SJSA1 (cell line): ENCODE measurements at regions not wholly inside any gene's neighbourhood (a gene's known extent, or its start where the extent isn't known, plus 50 kb on each side); places are given as distances from the start of the nearest gene placed in this dataset.
"Not testable (repeated sequence)": the region's sequence is repeated elsewhere in the genome, so short reads cannot be mapped to it uniquely, and the experiment has no call there.

Experiments
- DNase-seq, 2 experiments: peaks; one replicate each; pipeline ENCODE4 v3.0.0-alpha.2; 2015 to 2020; ENCODE audit warnings: low spot score in 2 of 2, low read depth in 1 of 2
- H3K27ac ChIP-seq: fragments of 250-450 bp; sonication (Bioruptor Pico); 2 replicates; pipeline ENCODE4 v1.5.1; 2020; ENCODE audit warnings: mild to moderate bottlenecking, moderate library complexity
- H3K27me3 ChIP-seq: fragments of 250-450 bp; sonication (Bioruptor Pico); replicated peaks from 2 replicates; pipeline ENCODE4 v1.5.1; 2020; ENCODE audit warnings: mild to moderate bottlenecking, moderate library complexity
- H3K36me3 ChIP-seq: fragments of 250-450 bp; sonication (Bioruptor Pico); 2 replicates; pipeline ENCODE4 v1.5.1; 2020; ENCODE audit warnings: mild to moderate bottlenecking
- H3K4me1 ChIP-seq: fragments of 250-450 bp; sonication (Bioruptor Pico); replicated peaks from 2 replicates; pipeline ENCODE4 v1.6.1; 2021; ENCODE audit warnings: mild to moderate bottlenecking
- H3K4me3 ChIP-seq: fragments of 250-450 bp; sonication (Bioruptor Pico); 2 replicates; pipeline ENCODE4 v1.5.1; 2020; ENCODE audit warnings: mild to moderate bottlenecking
- H3K9me3 ChIP-seq: fragments of 250-450 bp; sonication (Bioruptor Pico); replicated peaks from 2 replicates; pipeline ENCODE4 v1.5.1; 2020; ENCODE audit warnings: mild to moderate bottlenecking

DNA sequence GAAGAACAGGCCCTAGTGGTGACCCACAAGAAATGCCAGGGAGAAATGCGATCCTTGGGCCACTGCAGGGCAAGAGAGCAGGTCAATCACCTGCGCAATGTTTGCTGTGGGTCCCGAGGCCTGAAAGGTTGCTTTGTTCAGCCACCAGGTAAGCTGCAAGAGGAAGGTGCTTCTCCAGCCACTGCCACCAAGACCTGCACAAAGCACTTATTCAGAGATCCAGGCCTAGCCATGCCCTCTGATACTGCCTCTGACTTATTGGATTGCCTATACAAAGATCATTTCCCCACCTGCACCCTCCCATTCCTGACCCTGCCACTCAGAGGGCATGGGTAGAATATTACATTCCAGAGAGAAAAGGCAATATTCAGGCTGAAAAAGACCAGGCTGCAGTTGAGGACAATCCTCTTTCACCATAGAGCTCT lies 349.4 kb upstream of the NFIA start:
- Histone ChIP-seq H3K9me3 (0 out of 2 replicates have a peak, but pooled peaks cover 3% of the 10 kb centered on the region), H3K4me1 (no peaks in the 10 kb centered on the region), H3K27me3 (no peaks in the 10 kb centered on the region), H3K4me3 (no peak overlapping the region), H3K27ac (no peak overlapping the region), H3K36me3 (no peaks in the 10 kb centered on the region)
- no peak for DNase-seq

DNA sequence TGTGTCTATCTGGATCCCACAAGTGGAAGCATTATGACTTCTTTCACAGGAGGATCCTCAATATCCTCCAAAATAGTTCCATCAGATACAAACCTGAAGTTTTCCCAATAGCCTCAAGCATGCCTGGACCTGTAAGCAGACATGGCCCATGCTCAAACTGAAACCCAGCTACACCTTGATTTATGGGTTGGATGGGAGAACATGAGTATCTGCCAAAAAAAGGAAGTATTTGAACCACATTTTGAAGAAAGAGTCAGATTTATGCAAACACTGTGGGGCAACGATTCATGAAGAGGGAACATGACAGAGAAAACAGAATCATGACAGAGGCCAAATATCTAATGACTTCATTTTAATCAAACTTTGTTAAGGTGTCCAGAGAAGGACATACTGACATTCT lies 351.0 kb upstream of the NFIA start:
- Histone ChIP-seq H3K27ac (no peak overlapping the region), H3K36me3 (no peaks in the 10 kb centered on the region), H3K4me1 (no peaks in the 10 kb centered on the region), H3K9me3 (0 out of 2 replicates have a peak, but pooled peaks cover 3% of the 10 kb centered on the region), H3K27me3 (no peaks in the 10 kb centered on the region), H3K4me3 (no peak overlapping the region)
- DNase-seq: no peak

DNA sequence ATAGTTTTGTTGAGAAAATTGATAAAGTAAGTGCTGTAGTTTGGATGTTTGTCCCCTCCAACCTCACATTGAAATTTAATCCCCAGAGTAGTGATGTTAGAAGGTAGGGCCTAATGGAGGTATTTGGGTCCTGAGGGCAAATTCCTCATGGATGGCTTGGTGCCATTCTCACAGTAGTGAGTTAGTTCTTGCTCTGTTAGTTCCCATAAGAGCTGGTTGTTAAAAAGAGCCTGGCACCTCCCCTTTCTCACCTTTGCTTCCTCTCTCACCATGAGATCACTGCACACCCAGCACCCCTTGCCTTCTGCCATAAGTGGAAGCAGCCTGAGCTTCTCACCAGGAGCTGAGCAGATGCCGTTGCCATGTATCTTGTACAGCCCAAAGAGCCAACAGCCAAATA lies 354.8 kb upstream of the NFIA start:
- H3K36me3 ChIP-seq: no peaks in the 10 kb centered on the region
- H3K27ac ChIP-seq: no peak overlapping the region
- no peak for DNase-seq
- H3K4me3 ChIP-seq: no peak overlapping the region
- peaks cover 5% of the 10 kb centered on the region; the same call in 1 of the 2 replicates for H3K9me3 ChIP-seq
- no peaks in the 10 kb centered on the region for H3K27me3 ChIP-seq
- no peaks in the 10 kb centered on the region for H3K4me1 ChIP-seq

DNA sequence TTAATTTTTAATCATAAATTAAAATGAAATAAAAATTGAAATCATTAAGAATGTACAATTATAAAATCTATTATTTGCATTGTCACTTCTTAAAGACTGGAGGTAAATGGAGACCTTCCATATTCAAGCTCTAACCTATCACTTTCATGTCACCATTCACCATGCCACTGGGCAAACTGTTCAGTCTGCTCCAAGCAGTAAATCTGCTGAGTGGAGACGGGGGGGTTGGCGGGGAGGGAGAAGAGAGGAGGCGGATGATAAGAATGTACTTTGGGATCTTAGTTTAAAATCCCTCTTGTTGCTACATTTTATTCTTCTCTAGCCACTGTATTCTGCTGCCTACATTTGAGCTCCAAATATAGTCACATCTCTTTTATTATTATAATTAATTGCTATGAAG lies 365.9 kb upstream of the NFIA start:
- H3K4me3 ChIP-seq: no peak overlapping the region
- DNase-seq: no peak
- no peak overlapping the region for H3K27ac ChIP-seq
- H3K9me3 ChIP-seq: no peaks in the 10 kb centered on the region; the same call in 1 of the 2 replicates
- no peaks in the 10 kb centered on the region for H3K27me3 ChIP-seq
- no peaks in the 10 kb centered on the region for H3K4me1 ChIP-seq
- H3K36me3 ChIP-seq: no peaks in the 10 kb centered on the region

DNA sequence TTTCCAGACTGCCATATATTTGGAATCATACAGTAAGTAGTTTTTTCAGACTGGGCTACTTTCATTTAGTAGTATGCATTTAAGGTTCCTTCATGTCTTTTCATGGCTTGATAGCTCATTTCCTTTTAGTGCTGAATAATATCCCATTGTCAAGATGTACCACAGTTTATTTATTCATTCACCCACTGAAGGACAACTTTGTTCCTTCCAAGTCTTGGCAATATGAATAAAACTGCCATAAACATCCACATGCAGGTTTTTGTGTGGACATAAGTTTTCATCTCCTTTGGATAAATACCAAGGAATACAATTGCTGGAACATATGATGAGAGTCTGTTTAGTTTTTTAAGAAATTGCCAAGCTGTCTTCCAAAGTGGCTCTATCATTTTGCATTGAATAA lies 366.4 kb upstream of the NFIA start:
- Histone ChIP-seq H3K9me3 (no peaks in the 10 kb centered on the region; the same call in 1 of the 2 replicates), H3K4me3 (no peak overlapping the region), H3K27ac (no peak overlapping the region), H3K4me1 (no peaks in the 10 kb centered on the region), H3K27me3 (no peaks in the 10 kb centered on the region), H3K36me3 (no peaks in the 10 kb centered on the region)
- DNase-seq: no peak

DNA sequence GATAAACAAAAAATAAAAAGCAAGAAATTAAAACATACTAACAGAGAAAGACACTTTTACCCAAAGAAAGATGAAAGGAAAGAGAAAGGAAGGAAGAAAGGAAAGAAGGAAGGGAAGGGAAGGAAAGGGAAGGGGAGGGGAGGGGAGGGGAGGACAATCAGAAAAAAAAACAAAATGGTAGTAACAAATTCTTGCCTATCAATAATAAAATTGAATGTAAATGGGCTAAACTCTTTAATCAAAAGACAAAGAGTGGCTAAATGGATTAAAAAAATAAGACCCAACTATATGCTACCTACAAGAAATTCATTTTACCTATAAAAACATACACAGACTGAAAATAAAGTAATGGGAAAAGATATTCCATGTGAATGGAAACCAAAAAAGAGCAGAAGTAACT lies 372.9 kb upstream of the NFIA start:
- Histone ChIP-seq H3K4me3 (no peak overlapping the region), H3K9me3 (peaks cover 3% of the 10 kb centered on the region), H3K4me1 (no peaks in the 10 kb centered on the region), H3K36me3 (no peaks in the 10 kb centered on the region), H3K27me3 (no peaks in the 10 kb centered on the region), H3K27ac (no peak overlapping the region)
- DNase-seq: no peak

DNA sequence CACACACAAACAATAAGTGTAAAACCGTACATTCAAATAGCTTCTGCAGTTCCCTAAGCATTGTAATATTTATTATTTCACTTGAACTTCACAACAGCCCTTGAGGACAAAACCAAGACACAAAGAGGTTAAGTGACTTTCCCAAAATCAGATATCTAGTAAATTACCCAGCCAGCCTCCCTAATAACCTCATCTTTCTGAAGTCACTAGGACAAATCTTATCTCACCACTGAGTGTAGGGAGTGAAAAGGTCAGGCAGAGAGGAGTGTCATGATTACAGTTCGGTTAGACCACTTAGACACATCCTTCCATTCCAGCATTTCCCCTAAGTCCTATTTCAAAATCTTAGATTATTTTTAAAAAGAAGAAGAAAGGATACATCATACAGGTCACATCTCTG lies 377.3 kb upstream of the NFIA start:
- Histone ChIP-seq H3K36me3 (no peaks in the 10 kb centered on the region), H3K4me3 (no peak overlapping the region), H3K27me3 (no peaks in the 10 kb centered on the region), H3K4me1 (no peaks in the 10 kb centered on the region), H3K9me3 (peaks cover 3% of the 10 kb centered on the region), H3K27ac (no peak overlapping the region)
- no peak for DNase-seq

DNA sequence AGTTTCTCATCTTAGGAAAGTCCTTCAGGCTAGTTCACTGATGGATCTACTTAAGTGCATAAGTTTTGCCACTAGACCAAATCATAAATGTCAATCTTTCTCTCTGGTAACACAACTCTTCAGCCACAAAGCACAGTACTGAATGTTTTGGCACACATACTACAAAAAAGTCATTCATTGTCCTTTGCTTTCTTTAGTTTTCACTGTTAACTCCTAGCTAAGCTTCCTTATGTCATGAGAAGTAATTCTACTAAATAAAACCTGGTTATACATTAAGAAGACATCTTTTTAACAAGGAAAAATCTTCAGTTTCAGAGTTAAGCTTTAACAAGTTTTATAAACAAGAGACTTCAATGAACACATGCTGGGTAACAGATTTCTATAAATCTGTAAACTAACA lies 379.2 kb upstream of the NFIA start:
- no peaks in the 10 kb centered on the region for H3K4me1 ChIP-seq
- H3K27me3 ChIP-seq: no peaks in the 10 kb centered on the region
- peaks cover 3% of the 10 kb centered on the region for H3K9me3 ChIP-seq
- no peaks in the 10 kb centered on the region for H3K36me3 ChIP-seq
- DNase-seq: no peak
- H3K4me3 ChIP-seq: no peak overlapping the region
- no peak overlapping the region for H3K27ac ChIP-seq

DNA sequence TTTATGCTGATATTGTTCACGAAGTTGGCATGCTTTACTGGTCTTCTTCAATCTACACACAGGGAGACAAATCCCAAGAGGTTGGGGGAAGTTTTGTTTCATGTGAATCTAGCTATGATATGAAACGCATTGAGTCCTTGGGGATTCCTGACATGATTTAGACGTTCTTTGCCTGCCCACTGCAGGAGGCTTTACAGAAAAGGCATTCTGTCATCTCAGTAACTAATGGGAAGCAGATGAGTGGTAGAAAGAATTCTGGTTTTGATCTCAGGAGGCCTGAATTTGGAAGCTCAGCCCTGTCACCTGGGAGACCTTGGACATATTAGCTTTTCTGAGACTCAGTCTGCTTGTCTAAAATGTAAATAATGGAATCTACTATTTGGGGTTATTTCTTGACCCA lies 383.0 kb upstream of the NFIA start:
- Histone ChIP-seq H3K4me3 (no peak overlapping the region), H3K36me3 (no peaks in the 10 kb centered on the region), H3K27me3 (no peaks in the 10 kb centered on the region), H3K4me1 (no peaks in the 10 kb centered on the region), H3K27ac (no peak overlapping the region), H3K9me3 (no peaks in the 10 kb centered on the region; the same call in 1 of the 2 replicates)
- DNase-seq: no peak

DNA sequence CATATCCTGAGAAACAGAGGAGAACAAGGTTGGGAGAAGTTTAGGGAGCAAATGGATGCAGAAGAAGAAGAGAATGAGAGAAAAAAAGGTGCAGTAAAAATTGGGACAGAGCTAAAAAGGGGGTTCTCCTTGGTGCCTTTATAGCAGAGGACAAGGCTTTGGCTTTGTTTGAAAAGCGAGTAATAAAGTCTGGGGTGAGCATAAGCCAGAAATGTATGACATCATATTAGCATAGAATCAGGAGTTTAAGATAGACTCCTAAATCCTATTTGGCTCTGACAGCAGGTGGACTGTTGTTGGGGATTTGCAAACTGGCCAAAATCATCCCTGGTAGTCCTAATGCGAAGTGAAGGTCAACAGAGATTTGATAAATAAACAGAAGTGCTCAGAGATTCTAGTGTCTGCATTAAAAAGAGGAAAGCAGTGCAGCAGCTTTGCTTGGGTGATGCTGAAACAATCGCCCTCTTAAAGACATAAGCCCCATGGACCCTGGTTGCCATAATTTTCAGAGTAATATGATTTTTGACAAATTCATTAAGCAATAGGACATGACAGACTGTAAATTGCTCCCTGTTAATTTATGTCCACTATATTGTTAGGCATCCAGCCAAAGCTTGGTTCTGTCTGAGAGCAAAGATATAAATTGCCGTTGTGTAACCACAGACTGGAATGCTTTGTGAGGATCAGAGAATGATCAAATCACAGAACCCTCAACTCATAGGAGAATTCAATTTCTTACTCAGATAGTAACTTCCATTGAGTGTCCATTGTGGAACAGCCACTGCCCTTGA lies 385.0 kb upstream of the NFIA start:
- no peak overlapping the region for H3K4me3 ChIP-seq
- H3K36me3 ChIP-seq: no peaks in the 10 kb centered on the region
- no peaks in the 10 kb centered on the region for H3K4me1 ChIP-seq
- no peak for DNase-seq
- no peaks in the 10 kb centered on the region for H3K27me3 ChIP-seq
- no peak overlapping the region for H3K27ac ChIP-seq
- peaks cover 3% of the 10 kb centered on the region for H3K9me3 ChIP-seq

DNA sequence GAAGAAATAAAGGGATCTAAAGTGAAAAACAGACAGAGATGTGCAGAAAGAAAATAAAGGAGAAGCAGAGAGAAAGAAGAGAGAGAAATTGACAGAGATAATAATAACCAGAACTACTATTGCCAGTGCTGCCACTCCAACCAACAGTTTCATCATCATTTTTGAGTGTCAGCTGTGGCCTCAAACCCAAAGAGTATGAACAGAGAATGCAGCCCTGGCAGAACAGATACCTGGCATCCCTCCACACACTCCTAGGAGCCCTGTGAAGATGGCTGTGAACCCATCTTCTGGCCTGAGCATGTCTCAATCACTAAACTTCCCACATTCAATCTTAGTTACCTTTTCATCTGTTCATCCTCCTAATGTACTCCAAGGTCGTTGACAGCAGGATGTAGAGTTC lies 385.8 kb upstream of the NFIA start:
- DNase-seq: no peak
- Histone ChIP-seq H3K4me1 (no peaks in the 10 kb centered on the region), H3K9me3 (peaks cover 3% of the 10 kb centered on the region), H3K36me3 (no peaks in the 10 kb centered on the region), H3K27me3 (no peaks in the 10 kb centered on the region), H3K4me3 (no peak overlapping the region), H3K27ac (no peak overlapping the region)

DNA sequence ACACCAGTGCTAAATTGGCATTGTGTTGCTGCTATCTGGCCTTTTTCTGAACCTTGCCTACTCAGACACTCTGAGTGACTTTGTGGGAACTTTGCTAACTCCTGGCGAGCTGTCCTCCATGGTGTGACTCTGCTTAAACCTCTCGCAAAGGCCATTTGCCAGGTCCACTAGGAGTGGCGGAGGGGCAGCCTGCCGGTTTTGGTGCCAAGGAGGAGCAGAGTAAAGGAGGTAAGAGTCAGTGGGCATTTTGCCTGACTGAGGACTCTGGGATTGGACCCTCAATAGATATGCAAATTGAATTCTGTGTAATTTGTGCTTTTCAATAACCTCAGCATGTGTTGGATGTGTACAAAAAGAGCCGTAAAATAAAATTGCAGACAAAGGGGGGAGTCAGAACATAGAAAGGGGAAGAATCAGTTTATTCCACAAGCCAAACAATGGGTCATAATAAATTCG lies 386.6 kb upstream of the NFIA start:
- no peak overlapping the region for H3K27ac ChIP-seq
- DNase-seq: no peak
- no peaks in the 10 kb centered on the region for H3K36me3 ChIP-seq

DNA sequence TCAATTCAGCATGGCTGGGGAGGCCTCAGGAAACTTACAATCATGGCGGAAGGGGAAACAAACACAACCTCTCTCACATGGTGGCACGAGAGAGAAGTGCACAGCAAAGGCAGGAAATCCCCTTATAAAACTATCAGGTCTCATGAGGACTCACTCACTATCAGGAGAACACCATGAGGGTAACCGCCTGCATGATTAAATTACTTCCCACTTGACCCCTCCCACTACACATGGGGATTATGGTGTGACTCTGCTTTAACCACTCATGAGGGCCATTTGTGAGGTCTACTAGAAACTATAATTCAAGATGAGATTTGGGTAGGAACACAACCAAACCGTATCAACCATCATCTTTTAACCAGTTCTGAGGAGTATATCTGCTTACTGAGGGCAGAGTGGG lies 387.4 kb upstream of the NFIA start:
- H3K36me3 ChIP-seq: no peaks in the 10 kb centered on the region
- H3K9me3 ChIP-seq: peaks cover 3% of the 10 kb centered on the region
- no peak overlapping the region for H3K27ac ChIP-seq
- no peaks in the 10 kb centered on the region for H3K4me1 ChIP-seq
- H3K4me3 ChIP-seq: no peak overlapping the region
- no peak for DNase-seq
- no peaks in the 10 kb centered on the region for H3K27me3 ChIP-seq

More for the DNA sequence above, 386.6 kb upstream of the NFIA start:
- Histone ChIP-seq H3K4me3 (no peak overlapping the region), H3K9me3 (peaks cover 3% of the 10 kb centered on the region), H3K27me3 (no peaks in the 10 kb centered on the region), H3K4me1 (no peaks in the 10 kb centered on the region)

DNA sequence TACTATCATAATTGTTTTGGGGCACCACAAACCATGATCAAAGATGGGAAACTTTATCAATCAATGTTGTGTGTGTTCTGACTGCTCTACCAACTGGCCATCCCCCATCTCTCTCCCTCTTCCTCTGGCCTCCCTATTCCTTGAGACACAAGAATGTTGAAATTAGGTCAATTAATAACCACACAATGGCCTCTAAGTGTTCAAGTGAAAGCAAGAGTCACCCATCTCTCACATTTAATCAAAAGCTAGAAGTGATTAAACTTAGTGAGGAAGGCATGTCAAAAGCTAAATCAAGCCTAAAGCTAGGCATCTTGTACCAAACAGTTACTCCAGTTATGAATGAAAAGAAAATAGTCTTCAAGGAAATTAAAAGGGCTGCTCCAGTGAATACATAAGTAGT lies 390.3 kb upstream of the NFIA start:
- Histone ChIP-seq H3K36me3 (no peaks in the 10 kb centered on the region), H3K27ac (no peak overlapping the region), H3K4me3 (no peak overlapping the region), H3K9me3 (peaks cover 8% of the 10 kb centered on the region), H3K27me3 (no peaks in the 10 kb centered on the region), H3K4me1 (no peaks in the 10 kb centered on the region)
- no peak for DNase-seq

DNA sequence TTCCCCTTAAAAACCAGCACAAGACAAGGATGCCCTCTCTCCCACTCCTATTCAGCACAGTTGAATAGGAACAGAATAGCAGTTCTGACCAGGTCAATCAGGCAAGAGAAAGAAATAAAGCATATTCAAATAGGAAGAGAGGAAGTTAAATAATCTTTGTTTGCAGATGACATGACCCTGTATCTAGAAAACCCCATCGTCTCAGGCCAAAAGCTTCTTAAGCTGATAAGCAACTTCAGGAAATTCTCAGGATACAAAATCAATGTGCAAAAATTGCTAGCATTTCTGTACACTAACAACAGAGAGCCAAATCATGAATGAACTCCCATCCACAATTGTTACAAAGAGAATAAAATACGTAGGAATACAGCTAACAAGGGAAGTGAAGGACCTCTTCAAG lies 394.1 kb upstream of the NFIA start:
- H3K27me3 ChIP-seq, DNase-seq, H3K36me3 ChIP-seq: not testable (repeated sequence)

More for the DNA sequence above, 394.1 kb upstream of the NFIA start:
- not testable (repeated sequence) for H3K4me3 ChIP-seq, H3K9me3 ChIP-seq, H3K4me1 ChIP-seq, H3K27ac ChIP-seq
